Neuronal stem cell (in vitro differentiated cells): ENCODE measurements at regions not wholly inside any gene's neighbourhood (a gene's known extent, or its start where the extent isn't known, plus 50 kb on each side); places are given as distances from the start of the nearest gene placed in this dataset.

ENCODE experiments used
- DNase-seq: peaks from one replicate; pipeline ENCODE4 v3.0.0-alpha.2; 2013; ENCODE audit warnings: low spot score
- H2AFZ ChIP-seq: one replicate; pipeline ENCODE4 v1.6.1; 2013; ENCODE audit warnings: mild to moderate bottlenecking, low read length, inconsistent platforms
- H2AK5ac ChIP-seq: 2 replicates; pipeline ENCODE4 v1.6.1; 2013; ENCODE audit warnings: low read depth, mild to moderate bottlenecking, inconsistent platforms, low read length, moderate library complexity, mixed read lengths
- H2BK120ac ChIP-seq: 2 replicates; pipeline ENCODE4 v1.6.1; 2013; ENCODE audit warnings: low read depth, mild to moderate bottlenecking, inconsistent platforms, low read length, moderate library complexity, mixed read lengths
- H2BK12ac ChIP-seq: one replicate; pipeline ENCODE4 v1.6.1; 2013; ENCODE audit warnings: low read length, inconsistent platforms
- H2BK15ac ChIP-seq: 2 replicates; pipeline ENCODE4 v1.6.1; 2013; ENCODE audit warnings: mild to moderate bottlenecking, low read length, inconsistent platforms, mixed read lengths
- H2BK5ac ChIP-seq: one replicate; pipeline ENCODE4 v1.6.1; 2013; ENCODE audit warnings: inconsistent platforms, mild to moderate bottlenecking, low read length, moderate library complexity
- H3K14ac ChIP-seq: one replicate; pipeline ENCODE4 v1.6.1; 2013; ENCODE audit warnings: low read length, inconsistent platforms
- H3K18ac ChIP-seq: 2 replicates; pipeline ENCODE4 v1.6.1; 2013; ENCODE audit warnings: low read length, inconsistent platforms
- H3K23ac ChIP-seq: 2 replicates; pipeline ENCODE4 v1.6.1; 2013; ENCODE audit warnings: low read depth, mild to moderate bottlenecking, mixed read lengths, low read length, inconsistent platforms; ENCODE audit not compliant: poor library complexity
- H3K27ac ChIP-seq: replicated peaks from 3 replicates; pipeline ENCODE4 v1.5.1; 2013; ENCODE audit warnings: low read length, inconsistent platforms
- H3K27me3 ChIP-seq, 3 experiments: 2 replicates each; pipeline ENCODE4 v1.6.1; 2013; ENCODE audit warnings: low read length in 3 of 3, mild to moderate bottlenecking in 2 of 3, inconsistent platforms in 1 of 3, low read depth in 1 of 3, mixed read lengths in 1 of 3, moderate library complexity in 1 of 3; ENCODE audit not compliant: control insufficient read depth in 3 of 3, insufficient read depth in 3 of 3
- H3K36me3 ChIP-seq, 2 donors: replicated peaks in 1 of 2; 2 replicates each; pipeline ENCODE4 v1.6.1; 2013; ENCODE audit warnings: low read length in 2 of 2; ENCODE audit not compliant: control insufficient read depth in 2 of 2, insufficient read depth in 2 of 2
- H3K4ac ChIP-seq: 2 replicates; pipeline ENCODE4 v1.6.1; 2013; ENCODE audit warnings: inconsistent platforms, mild to moderate bottlenecking, low read length, moderate library complexity
- H3K4me1 ChIP-seq, 2 donors: 1 replicate in 1 of 2; 2 replicates in 1 of 2; pipeline ENCODE4 v1.6.1; 2013; ENCODE audit warnings: low read length in 2 of 2, low read depth in 1 of 2; ENCODE audit not compliant: control insufficient read depth in 2 of 2, insufficient read depth in 1 of 2
- H3K4me2 ChIP-seq: one replicate; pipeline ENCODE4 v1.6.1; 2013; ENCODE audit warnings: mild to moderate bottlenecking, low read length, inconsistent platforms; ENCODE audit not compliant: insufficient read depth, poor library complexity, severe bottlenecking
- H3K4me3 ChIP-seq, 2 donors: 2 replicates each; pipeline ENCODE4 v1.5.1; 2013; ENCODE audit warnings: low read length in 2 of 2, mild to moderate bottlenecking in 2 of 2, inconsistent platforms in 1 of 2, moderate library complexity in 1 of 2
- H3K79me1 ChIP-seq: one replicate; pipeline ENCODE4 v1.6.1; 2013; ENCODE audit warnings: low read depth, mild to moderate bottlenecking, inconsistent platforms, low read length, moderate library complexity
- H3K9ac ChIP-seq: one replicate; pipeline ENCODE4 v1.6.1; 2013; ENCODE audit warnings: mild to moderate bottlenecking, low read depth, low read length, inconsistent platforms; ENCODE audit not compliant: poor library complexity
- H3K9me3 ChIP-seq, 2 donors: replicated peaks in 1 of 2; 2 replicates each; pipeline versions ENCODE3 to v1.6.1; 2013; ENCODE audit warnings: low read length in 2 of 2, mild to moderate bottlenecking in 2 of 2, inconsistent platforms in 1 of 2, low read depth in 1 of 2, mixed read lengths in 1 of 2, moderate library complexity in 1 of 2; ENCODE audit not compliant: control insufficient read depth in 2 of 2, insufficient read depth in 1 of 2
- H4K8ac ChIP-seq: one replicate; pipeline ENCODE4 v1.6.1; 2013; ENCODE audit warnings: low read depth, mild to moderate bottlenecking, inconsistent platforms, low read length, moderate library complexity
- H4K91ac ChIP-seq: one replicate; pipeline ENCODE4 v1.6.1; 2013; ENCODE audit warnings: low read length, low read depth, mild to moderate bottlenecking, inconsistent platforms; ENCODE audit not compliant: poor library complexity
- WGBS, 2 donors: extraction: QIAGEN DNeasy Blood & Tissue Kit; methylation state at CpG; one replicate each; pipeline ENCODE4 v1.1.7; 2013; ENCODE audit warnings: missing lambda C conversion rate in 2 of 2, mixed read lengths in 1 of 2; ENCODE audit not compliant: insufficient read length in 2 of 2, insufficient replicate concordance in 1 of 2; ENCODE audit errors: extremely low coverage in 2 of 2; 5-methylcytosine and 5-hydroxymethylcytosine counted together

- H3K14ac ChIP-seq = no peak overlapping the region
- no peak overlapping the region for H2AFZ ChIP-seq
- H3K4me2 ChIP-seq = no peak overlapping the region
- H2BK15ac ChIP-seq = no peak overlapping the region
- peaks cover 0 to 4% of the 10 kb centered on the region in 2 donors for H3K9me3 ChIP-seq
- H2BK12ac ChIP-seq = no peak overlapping the region
- no peak overlapping the region for H2BK5ac ChIP-seq
- DNase-seq = no peak
- no peak overlapping the region for H4K91ac ChIP-seq
- no peak overlapping the region for H3K9ac ChIP-seq
- H3K36me3 ChIP-seq = no peaks in the 10 kb centered on the region
- H4K8ac ChIP-seq = no peak overlapping the region
- no peak overlapping the region for H3K4ac ChIP-seq
- H3K23ac ChIP-seq = no peak overlapping the region
- H3K4me1 ChIP-seq = no peaks in the 10 kb centered on the region
- H2AK5ac ChIP-seq = no peak overlapping the region
- no peak overlapping the region for H3K4me3 ChIP-seq
- no peak overlapping the region for H3K27ac ChIP-seq
- no peaks in the 10 kb centered on the region for H3K79me1 ChIP-seq
- H2BK120ac ChIP-seq = no peak overlapping the region
- no peak overlapping the region for H3K18ac ChIP-seq
- no peaks in the 10 kb centered on the region for H3K27me3 ChIP-seq
Measured at GRCh38 chr6:40020166-40020565, 85.9 kb upstream of the MOCS1 start.

GRCh38 chr6:40015530-40015929, 81.3 kb upstream of the MOCS1 start:
- Histone ChIP-seq H3K27ac (no peak overlapping the region), H2AFZ (no peak overlapping the region), H2BK5ac (no peak overlapping the region), H4K8ac (no peak overlapping the region), H3K9ac (no peak overlapping the region), H3K4me2 (no peak overlapping the region), H3K14ac (no peak overlapping the region), H3K18ac (no peak overlapping the region), H3K4ac (no peak overlapping the region), H3K36me3 (no peaks in the 10 kb centered on the region), H3K4me1 (no peaks in the 10 kb centered on the region), H3K23ac (no peak overlapping the region), H2BK120ac (no peak overlapping the region), H3K4me3 (no peak overlapping the region), H2AK5ac (no peak overlapping the region), H4K91ac (no peak overlapping the region), H3K27me3 (no peaks in the 10 kb centered on the region), H2BK12ac (no peak overlapping the region), H3K79me1 (no peaks in the 10 kb centered on the region), H2BK15ac (no peak overlapping the region), H3K9me3 (peaks cover 0 to 4% of the 10 kb centered on the region in 2 donors)
- no CpG with 5 or more reads among the region's 1 CpG for WGBS, 2 donors
- DNase-seq = no peak

- Histone ChIP-seq H2BK120ac (no peak overlapping the region), H3K14ac (no peak overlapping the region), H2BK12ac (no peak overlapping the region), H3K9me3 (no peaks in the 10 kb centered on the region), H4K8ac (no peak overlapping the region), H2BK5ac (no peak overlapping the region), H3K4me1 (no peaks in the 10 kb centered on the region), H3K18ac (no peak overlapping the region), H3K23ac (no peak overlapping the region), H3K9ac (no peak overlapping the region), H2BK15ac (no peak overlapping the region), H2AFZ (no peak overlapping the region), H3K79me1 (no peaks in the 10 kb centered on the region), H3K4ac (no peak overlapping the region), H3K36me3 (no peaks in the 10 kb centered on the region), H2AK5ac (no peak overlapping the region), H3K27ac (no peak overlapping the region), H3K27me3 (no peaks in the 10 kb centered on the region), H4K91ac (no peak overlapping the region), H3K4me2 (no peak overlapping the region), H3K4me3 (no peak overlapping the region)
- DNase-seq = no peak
- no CpG with 5 or more reads among the region's 4 CpGs for WGBS, 2 donors
Measured at GRCh38 chr6:40011844-40012243, 77.6 kb upstream of the MOCS1 start.

- no peak overlapping the region for H2BK12ac ChIP-seq
- H3K36me3 ChIP-seq = no peaks in the 10 kb centered on the region
- no peak overlapping the region for H3K23ac ChIP-seq
- no peak overlapping the region for H3K4ac ChIP-seq
- H2BK120ac ChIP-seq = no peak overlapping the region
- H2AK5ac ChIP-seq = no peak overlapping the region
- no peak overlapping the region for H2AFZ ChIP-seq
- no peaks in the 10 kb centered on the region for H3K79me1 ChIP-seq
- H2BK5ac ChIP-seq = no peak overlapping the region
- no peak overlapping the region for H3K4me2 ChIP-seq
- H3K4me3 ChIP-seq = no peak overlapping the region
- H4K91ac ChIP-seq = no peak overlapping the region
- no peak overlapping the region for H2BK15ac ChIP-seq
- DNase-seq = no peak
- no peak overlapping the region for H3K18ac ChIP-seq
- peaks cover 0 to 10% of the 10 kb centered on the region in 2 donors for H3K9me3 ChIP-seq
- no peak overlapping the region for H3K9ac ChIP-seq
- no peaks in the 10 kb centered on the region for H3K4me1 ChIP-seq
- no peaks in the 10 kb centered on the region for H3K27me3 ChIP-seq
- no peak overlapping the region for H3K27ac ChIP-seq
- WGBS, 2 donors = no CpG with 5 or more reads among the region's 4 CpGs
- H3K14ac ChIP-seq = no peak overlapping the region
- no peak overlapping the region for H4K8ac ChIP-seq
Measured at GRCh38 chr6:40000964-40001515, 66.8 kb upstream of the MOCS1 start.
